ENCODE measurements at regions not wholly inside any gene's neighbourhood (a gene's known extent, or its start where the extent isn't known, plus 50 kb on each side); places are given as distances from the start of the nearest gene placed in this dataset.
A peak's percentile ranks its signal among the peaks of the same experiment; 100 is the strongest.

DNA sequence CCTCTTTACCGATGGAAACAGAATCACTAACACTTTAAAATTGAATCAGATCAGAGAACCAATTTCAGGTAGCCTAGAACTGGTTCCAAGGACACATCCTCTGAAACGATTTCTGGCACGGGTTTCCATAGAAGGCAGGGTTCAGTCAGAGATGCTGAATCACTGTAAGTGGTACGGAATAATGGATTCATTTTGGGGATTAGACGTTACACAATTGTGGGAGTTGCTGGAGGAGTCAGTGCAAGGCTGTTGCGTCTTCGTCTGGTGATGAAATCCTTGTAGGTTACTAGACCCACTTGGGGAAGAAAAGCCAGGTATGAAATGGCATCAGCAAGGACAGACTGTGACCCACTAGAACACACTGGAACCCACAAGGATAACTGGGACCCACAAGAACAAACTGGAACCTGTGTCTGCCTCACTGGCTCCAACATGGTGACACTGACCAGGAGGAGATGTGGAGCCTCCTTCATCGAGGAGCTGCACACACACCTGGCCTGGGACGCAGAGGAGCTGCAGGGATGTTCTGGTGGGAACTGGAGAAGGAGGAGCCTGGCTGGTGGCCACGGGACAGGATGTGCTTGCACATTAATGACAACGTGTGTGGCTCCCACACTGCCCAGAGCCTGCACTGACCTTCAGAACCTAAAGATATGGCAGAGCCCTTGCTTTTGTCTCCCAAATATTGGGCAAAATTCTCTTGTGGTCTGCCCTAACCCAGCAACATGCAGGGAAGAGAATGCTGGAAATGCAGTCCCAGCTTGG is 105.1 kb downstream of the TRAPPC11 start:
- no peak for DNase-seq

DNA sequence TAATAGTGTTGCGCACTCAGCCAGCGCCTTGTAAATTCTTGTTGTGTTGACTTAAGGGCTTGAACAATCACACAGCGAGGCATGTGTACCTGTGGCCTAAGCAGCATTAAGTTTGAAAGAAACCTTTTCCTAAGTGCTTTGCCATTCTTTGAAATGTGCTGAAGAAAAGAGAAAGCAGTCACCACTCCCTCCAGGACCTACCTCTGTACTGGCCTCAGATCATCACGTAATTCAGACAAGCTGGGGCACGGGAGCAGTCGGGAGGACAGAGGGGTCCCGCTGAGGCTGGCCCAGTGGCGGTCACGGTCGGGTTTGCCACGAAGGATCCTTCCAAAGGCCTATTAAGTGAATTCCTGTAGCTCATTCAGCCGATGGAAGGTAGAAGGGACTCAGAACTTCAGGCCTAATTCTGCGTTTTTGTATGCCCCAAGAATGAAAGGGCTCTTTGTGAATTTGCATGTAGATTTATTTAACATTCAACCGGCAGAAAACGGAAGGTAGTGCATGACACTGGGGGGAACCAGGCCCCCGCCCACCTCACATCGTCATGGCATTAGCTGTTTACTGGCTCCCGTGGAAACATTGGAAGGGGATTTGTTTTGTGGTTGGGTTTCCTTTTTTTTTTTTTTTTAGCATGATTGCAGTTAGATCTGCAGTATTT is 106.3 kb downstream of the TRAPPC11 start:
- DNase-seq, result no peak

DNA sequence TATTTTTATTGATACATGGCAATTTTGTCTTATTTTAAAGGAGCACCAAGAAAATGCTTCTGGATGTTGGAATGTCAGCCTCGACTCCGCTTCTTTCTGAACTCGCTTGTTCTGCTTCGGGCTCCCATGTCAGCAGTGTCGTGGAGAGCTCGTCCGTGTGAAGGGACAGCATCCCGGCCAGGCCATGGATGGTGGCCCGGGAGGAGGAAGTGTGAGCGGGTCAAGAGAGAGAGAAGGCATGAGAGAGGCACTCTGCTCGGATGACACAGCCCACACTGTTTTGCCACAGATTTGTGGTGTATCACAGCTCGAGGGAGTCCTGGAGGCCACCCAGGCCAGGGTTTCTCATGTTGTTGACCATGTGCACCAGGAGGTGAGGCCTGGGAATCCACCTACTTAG is 107.0 kb downstream of the TRAPPC11 start:
- DNase-seq, result no peak

DNA sequence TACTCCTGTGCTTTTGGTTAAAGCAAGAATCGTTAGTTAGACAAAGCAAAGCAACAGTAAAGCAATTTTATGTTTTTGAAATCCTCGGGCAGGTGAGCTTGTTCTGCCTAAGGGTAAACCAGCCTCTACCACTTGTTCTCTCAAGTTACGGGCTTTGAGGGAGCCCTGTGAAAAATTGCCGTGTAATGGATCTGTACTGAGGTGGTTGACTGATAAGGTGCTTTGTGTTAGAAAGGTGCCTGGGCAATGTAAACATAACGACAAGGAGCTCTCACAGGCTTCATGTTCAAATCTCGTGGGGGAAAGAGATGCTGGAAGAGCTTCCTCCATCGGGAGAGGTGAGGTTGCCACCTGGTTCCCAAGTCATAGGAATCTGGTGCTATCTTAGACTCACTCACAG is 111.8 kb downstream of the TRAPPC11 start:
- DNase-seq, result no peak

DNA sequence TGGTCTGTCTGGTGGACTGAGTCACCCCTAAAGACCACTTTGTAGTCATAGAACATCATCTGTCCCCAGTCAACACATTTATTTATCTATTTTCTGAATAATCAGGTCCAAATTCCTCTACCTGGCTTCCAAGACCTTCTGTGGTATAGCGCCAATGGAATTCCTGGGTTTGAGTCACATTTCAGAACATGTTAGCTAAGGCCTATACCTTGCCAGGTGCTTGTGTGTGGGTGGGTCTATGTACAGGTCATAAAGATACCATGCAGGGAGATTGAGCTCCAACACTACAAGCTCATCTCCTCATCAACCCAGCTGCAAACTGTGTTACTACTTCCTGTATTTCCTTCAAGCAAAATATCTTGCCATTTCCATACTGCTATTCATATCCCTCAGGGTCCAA is 113.3 kb downstream of the TRAPPC11 start:
- no peak for DNase-seq

DNA sequence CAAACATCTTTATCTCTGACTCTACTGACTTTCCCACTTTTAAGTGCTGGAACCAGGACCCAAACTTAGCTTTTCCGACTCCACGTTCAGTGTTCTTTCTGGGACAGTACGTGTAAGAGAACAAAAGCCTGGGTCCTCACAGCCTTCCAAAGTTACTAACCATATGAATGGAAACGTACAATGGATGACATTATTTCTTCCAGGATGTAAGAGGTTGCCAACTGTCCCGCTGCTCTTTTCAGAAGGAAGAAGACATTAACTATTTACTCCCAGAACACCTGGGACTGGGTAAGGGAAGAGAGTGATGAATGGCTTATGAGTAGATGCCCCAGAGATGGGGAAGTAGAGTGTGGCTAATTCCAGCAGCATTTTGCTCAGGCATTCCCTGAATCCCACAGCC is 114.7 kb downstream of the TRAPPC11 start:
- DNase-seq, result no peak

DNA sequence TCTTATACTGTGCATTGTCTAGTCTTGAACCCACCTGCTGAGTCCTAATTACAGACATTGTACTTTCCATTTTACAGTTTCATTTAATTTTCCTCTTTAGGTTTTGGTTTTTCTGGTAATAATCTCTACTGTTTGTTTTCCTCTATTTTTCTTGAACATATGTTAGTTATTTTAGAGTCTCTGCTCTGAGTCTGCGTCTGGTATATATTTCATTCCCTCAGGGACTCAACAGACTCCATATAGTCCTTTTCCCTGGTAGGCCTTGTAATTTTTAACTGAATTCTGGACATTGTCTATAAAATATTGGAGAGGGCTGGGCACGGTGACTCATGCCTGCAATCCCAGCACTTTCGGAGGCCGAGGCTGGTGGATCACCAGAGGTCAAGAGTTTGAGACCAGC is 121.8 kb upstream of the STOX2 start:
- no peak for DNase-seq

DNA sequence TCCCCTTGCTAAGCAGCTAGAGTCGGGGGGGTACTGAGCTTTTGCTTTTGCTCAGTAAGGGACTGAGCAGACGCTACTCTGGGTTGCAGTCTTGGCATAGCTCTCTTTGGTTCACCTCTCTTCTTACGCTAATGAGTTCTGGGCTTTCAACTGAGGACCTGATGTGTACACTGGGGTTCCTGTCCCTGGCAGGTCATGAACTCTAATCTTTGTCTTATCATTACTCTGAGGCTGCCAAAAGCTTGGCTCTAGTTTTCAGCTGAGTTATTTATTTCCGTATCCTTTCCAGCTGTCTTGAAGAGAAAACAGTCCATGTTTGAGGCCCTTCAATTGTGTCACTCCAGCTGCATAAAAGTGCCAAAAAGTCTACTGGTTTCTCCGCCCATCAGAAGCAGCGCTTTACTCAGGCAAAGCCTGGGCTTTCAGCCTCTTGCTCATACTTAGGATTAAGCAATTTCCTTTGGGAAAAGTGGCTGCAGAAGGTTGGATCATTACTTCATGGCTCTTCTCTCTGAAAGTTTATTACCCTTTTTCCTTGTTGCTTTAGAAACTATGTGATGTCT is 121.0 kb upstream of the STOX2 start:
- DNase-seq, result no peak

DNA sequence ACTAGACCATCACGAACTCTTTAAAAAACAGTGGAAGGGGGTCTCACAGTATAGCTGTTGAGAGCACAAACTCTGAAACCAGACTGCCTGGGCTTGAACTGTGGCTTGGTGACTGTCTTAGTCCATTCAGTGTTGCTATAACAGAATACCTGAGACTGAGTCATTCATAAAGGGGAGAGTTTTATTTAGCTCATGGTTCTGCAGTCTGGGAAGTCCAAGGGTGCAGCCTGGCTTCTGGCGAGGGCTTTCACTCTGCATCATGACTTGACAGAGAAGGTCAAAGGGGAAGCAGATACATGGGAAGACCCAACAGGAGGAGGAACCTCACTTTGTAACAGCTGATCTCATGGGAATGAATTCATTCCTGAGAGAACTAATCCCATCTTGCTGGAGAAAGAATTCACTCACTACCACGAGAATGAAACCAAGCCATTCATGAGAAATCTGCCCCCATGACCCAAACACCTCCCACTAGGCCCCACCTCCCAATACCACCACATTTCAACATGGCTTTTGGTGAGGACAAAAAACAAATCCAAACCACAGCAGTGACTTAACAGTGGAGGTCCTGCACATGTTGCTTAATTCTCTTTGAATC is 116.7 kb upstream of the STOX2 start:
- DNase-seq, result no peak

DNA sequence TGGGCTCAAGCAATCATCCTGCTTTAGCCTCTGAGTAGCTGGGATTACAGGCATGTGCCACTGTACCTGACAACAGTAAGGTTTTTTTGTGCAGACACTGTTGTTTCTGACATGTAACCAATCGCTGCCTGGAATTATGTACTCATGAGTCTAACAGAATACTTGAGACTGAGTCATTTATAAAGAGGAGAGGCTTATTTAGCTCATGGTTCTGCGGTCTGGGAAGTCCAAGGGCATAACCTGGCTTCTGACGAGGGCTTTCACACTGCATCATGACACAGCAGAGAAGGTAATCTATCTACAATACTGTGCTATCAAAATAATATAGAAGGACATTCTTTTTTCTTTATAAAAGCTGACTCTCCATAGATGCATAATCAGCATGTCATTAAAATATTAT is 115.5 kb upstream of the STOX2 start:
- DNase-seq, result no peak

DNA sequence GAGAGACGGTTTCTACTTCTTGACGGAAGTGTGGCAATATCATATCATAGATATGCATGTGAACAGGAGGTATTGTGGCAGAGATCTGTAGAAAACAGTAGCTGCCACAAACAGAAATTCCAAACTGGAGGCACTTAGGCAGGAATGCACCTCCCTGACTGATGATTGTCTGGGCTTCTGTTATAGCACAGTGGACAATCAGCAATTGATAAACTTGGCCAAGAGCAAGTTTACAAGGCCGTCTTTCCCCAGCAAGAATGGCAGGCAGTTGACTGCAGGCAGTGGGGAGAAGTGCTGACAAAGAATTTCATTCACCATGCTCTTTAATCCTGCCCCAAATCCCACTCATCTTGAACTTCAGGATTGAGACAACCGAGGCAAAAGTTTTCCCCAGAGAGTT is 114.4 kb upstream of the STOX2 start:
- DNase-seq, result no peak

DNA sequence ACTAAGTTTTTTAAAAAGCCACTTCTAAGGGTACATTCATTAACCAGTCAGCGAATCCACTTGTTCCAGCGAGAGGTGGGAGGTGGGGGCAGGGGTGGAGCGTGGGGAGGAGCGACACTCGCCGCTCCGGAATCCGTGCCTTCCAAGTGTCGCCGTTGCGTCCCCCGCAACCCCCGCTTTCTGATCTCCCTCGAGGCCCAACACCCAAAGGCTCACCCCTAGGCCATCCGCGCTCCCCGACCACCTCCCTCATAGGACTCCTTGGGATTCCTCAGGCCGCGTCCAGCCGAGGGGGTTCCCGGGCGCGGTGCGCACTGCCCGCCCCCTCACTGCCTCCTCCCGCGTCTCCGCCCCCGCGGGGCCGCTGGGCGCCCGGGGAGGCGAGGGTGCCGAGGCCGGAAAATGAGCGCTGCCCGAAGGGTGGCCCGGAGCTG is 108.1 kb upstream of the STOX2 start:
- DNase-seq, result peak; percentile 26

DNA sequence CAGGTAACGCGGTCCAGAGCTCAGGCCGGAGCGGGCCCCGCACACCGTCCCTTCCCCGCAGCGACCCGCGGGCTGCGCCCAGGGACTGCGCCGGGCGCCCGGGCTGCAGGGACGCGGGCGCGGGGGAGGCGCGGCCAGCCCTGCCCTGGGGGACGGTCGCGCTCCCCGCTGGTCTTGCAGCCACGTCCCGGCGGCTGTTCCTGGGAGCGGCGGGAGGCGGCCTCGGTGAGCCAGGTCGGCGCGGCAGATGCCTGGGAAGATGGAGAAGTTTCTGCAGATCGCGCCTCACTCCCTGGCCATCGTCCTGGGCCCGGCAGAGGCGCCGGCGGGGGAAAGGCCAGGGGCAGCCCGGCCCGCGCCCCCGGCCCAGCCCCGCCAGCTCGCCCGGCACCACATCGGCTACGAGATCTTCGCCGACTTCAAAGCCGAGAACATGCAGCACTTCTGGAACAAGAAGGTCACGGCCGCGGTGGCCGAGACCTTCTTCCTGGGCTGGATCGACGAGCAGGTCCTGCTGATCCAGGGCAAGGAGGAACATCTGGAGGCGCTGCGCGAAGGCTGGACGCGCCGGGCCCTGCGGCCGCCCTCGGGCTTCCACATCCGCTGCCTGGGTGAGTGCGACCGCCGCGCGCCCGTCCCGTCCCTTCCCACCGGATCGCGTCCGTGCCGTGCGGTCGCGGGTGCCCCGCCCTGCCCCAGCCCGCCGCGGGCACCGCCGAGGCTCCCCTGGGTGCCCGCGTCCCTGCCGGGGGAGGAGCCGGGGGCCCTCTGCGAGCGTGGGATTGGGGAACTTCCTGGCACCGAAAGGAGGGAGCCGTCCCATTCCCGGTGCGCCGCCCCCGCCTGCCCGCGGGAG is 107.4 kb upstream of the STOX2 start:
- DNase-seq, result peak; percentile 32

DNA sequence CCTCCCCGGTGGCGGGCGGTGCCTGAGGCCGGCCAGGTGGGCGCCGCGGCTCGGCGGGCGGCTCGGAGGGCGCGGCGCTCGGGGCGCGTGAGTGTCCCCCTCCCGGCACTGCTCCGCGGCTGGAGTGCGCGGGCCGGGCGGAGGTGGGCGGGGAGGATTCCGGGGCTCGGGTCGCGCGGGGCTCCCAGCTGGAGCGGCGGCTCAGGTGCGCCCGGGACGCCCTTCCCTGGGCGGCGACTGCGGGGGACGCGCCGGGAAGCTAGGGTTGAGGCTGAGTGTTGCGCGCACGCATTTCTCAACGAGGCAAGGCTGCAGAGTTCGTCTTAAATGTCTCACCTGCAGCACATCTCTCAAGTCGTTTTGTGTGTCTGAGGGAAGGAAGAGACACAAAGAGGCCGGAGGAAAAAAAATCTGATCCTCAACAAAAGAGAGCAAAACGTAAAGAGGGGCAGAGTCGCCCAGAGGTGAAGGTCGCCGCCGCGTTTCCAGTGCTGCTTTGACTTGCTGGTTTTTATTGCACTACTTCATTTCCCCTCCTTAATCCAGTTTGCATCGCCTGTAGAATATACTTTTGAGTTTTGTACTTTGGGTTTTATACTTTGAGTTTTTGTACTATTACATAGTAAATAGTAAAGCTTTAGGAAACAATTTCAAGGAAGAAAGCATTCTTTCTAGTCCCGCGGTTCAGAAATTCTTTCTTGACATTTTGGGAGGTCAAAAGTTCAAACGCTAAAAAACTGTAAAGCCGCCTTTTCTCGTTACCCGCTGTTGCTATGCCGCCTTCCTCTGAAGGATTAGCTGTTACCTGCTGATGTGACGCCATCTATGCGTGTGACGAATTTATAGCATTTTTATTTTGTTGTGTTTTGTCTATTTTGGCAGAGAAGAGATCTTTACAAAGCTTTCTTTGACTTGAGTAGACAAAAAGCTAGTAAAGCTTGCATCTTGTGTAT is 106.5 kb upstream of the STOX2 start:
- no peak for DNase-seq

DNA sequence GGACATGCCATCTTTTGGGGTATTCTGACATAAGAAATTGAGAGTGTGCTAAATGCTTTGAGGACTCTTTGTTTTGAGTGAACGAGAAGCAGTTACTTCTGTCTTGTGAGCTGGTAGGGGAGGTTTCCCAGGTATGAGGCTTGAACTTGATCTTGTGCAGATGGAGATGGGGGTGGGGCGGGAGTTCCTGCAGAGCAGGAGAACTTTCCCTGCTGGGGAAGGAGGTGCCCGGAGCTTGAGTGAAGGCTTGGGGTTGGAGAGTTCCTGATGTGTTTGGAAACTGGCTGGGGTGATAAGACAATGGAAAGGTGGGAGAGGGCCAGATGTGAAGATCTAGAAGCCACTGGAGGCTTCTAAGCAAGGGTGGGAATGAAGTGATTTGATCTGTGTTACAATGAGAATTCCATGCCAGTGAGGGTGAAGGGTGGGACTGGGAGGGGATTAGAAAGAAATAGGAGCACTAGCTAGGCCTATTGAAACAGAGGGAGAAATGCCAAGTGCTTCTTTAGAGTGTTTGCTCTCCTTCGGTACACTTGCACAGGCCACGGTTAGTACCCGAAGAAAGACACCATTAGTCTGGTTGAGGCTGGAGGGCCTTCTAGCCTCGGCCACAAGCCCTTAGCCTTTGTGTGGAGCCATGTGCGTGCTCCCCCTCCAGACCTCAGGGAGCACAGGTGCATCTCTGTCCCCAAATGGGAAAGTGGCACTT is 103.5 kb upstream of the STOX2 start:
- no peak for DNase-seq

DNA sequence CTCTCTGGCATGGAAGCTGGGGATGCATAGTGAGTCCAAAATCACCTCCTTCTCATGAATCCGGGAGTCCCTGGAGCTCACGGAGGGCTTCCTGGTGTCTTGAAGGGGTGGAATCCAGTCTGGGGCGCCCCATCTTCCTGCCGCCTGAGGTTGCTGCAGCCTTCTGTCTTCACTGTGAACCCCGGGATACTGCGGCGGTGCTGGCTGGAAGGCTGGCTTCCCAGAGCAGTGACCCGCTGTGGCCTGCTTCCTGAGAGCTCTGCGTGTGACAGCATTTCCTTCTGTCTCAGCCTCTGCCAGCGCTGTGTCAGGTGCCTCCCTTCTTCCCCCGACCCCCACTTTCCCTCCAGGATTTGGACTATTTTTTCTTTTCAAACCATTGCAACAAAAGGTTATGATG is 98.8 kb upstream of the STOX2 start:
- DNase-seq, result no peak

DNA sequence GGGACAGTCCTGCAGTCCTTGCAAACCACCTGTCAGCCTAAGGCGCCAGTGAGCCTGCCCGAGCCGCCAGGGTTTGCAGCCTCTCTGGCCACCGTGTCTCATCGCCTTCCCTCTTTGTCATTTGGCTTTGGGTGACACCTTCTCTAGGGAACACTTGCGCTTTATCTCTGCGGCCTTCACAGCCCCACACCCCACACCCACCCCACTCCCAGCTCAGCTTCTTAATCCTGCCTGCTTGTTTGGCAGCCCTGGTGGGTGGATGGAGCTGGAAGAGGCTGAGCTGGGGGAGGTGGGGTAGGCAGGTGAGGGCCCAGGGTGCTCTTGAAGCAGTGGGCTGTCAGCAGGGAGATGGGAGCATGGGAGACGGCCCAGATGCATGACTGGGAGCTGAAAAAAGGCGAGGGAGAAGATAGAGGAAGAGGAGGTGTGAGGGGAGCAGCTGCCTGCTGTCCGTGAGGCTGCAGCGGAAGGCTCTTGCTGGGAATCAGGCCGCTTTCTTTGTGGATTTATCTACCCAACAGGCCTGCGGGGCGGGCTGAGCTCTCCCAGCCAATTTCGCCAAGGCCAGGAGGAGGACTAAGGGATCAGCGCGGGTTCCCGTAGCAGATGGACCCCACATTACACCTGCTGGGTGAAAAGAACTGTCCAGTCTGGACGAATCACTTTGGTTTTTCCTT is 97.5 kb upstream of the STOX2 start:
- DNase-seq, result no peak

DNA sequence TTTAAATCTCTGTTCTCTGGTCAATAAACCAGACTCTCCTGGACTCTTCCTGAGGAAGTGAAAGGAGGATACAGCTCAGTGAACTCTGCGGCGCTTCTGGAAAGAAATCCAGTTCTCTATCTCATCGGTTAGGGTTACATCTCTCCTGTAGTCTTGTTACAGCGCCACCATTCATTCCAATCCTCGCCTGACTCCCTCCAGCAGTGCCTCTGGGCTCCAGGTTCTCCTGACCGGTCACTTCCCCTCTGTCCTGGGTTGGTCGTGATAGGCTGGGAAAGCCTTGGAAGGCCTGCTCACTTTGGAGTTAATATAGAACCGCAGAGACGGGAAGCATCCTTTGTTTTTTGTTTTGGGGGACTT is 97.0 kb upstream of the STOX2 start:
- DNase-seq, result no peak

DNA sequence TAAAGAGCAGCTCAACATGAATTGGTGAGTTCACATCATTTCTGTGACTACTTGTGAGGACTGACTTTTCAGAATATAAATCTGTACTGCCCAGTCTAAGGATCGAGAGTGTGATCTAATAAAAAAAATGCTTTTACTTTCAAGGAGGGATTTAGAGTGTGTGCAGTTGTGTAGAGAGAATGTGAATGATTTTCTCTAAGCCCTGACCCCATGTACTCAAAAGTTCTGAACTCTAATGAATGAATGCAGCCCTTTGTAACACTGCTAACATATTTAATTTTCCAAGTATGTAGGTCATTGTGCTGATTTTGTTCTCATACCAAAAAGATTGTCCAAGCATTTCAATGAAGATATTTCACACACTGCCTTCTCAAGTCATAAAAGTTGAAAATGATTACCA is 92.5 kb upstream of the STOX2 start:
- no peak for DNase-seq

DNA sequence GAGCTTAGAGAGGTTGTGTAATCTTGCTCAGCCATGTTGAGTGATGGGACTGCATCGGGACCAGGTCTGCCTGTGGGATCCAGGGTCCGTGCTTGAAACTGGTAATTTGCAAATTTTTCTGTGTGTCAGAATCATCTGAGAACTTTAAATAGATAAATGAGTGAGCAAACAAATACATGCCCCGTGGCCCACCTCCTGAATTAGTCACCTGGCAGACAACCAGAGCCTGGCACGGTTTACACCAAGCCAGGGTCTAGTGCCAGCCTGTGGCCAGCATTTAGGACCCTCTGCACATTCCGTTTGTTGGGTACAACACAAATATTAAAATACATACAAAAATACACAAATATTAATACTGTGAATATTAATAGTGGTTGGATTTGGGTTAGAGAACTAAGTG is 90.6 kb upstream of the STOX2 start:
- no peak for DNase-seq

DNA sequence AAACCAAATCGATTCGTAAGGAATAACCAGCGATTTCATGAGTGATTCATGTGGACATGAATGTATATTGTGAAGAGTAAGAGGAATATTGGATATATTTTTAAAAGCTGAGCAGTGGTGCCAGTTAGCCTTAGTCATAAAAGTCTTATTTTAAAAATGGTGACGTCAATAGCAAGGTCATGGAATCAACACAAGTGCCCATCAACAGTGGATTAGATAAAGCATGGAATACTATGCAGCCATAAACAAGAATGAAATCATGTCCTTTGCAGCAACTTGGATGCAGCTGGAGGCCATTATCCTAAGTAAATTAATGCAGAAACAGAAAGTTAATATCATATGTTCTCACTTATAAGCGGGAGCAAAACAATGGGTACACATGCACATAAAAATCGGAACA is 89.0 kb upstream of the STOX2 start:
- no peak for DNase-seq

Measured in NCI-H510A treated with DMSO at 0.1 percent for 48 hours (cell line).